OCI-M2 (cell line): ENCODE measurements at regions not wholly inside any gene's neighbourhood (a gene's known extent, or its start where the extent isn't known, plus 50 kb on each side); places are given as distances from the start of the nearest gene placed in this dataset.
"Not testable (repeated sequence)": the region's sequence is repeated elsewhere in the genome, so short reads cannot be mapped to it uniquely, and the experiment has no call there.

Experiments used
- DNase-seq: peaks from one replicate; lab custom pipeline; 2025; ENCODE audit not compliant: unreplicated experiment; lab: John Stamatoyannopoulos, UW

DNA sequence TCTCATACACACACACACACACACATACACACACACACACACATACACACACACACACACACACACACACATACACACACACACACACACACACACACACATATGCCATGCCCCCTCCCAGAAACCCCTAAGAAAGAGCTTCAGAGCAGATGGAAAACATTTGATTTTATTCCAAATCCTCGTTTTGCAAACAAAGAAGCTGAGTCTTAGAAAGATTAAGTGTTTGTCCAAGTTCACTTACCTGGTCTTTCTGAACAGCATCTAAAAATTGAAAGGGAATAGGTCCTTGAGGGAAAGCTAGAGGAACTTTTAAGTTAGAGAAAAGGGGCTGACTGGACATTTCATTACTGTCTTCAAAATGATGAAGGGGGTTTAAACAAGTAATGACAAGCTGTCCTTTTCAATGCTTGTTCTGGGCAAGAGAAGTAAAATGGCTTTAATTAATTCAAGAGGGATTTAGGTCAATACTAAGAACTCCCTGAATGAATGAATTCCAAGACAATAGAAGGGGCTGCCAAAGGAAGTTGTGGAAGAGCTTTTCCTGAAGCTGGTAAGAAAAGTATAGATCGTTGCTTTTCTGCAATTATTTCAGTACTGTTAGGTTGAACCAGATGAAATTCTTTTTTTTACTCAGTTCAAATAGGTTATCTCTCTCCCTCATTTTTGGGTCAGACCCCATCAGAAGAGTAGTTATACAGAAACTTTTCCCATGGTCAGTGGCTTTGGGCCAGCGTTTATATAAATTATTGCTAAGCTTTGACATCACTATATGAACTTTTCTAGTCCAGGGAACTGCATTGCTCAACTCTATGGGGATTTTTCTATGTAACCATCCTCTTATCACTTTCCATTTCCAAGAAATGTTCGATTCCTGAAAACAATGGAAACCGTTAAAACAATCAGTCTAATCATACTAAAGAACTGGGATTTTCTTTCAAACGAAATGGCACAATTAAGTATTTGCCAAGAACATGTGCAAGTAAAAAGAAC lies 261.4 kb downstream of the MTERF1 start:
- DNase-seq, result no peak

DNA sequence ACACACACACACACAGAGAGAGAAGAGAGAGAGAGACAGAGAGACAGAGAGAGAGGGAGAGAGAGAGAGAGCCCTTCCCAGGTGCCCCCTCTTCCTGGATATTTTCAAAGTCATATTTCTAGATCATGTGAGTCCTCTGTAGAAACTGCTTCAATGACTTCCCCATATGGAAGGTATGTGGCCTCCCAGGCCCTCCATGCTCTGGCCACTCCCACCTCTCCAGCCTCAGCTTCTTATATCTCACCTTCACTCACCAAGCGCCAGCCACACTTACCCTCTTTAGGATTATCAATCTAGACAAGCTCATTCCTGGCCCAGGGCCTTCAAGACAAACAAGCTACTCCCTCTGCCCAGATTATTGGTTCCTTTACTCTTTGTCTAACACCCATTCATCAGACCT lies 259.7 kb downstream of the MTERF1 start:
- no peak for DNase-seq

DNA sequence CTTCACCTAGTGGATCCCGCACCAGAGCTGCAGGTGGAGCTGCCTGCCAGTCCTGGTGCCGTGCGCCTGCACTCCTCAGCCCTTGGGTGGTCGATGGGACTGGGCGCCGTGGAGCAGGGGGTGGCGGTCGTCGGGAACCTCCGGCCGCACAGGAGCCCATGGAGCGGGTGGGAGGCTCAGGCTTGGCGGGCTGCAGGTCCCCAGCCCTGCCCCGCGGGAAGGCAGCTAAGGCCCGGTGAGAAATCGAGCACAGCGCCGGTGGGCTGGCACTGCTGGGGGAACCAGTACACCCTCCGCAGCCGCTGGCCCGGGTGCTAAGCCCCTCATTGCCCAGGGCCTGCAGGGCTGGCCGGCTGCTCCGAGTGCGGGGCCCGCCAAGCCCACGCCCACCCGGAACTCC lies 253.2 kb downstream of the MTERF1 start:
- DNase-seq, result not testable (repeated sequence)

DNA sequence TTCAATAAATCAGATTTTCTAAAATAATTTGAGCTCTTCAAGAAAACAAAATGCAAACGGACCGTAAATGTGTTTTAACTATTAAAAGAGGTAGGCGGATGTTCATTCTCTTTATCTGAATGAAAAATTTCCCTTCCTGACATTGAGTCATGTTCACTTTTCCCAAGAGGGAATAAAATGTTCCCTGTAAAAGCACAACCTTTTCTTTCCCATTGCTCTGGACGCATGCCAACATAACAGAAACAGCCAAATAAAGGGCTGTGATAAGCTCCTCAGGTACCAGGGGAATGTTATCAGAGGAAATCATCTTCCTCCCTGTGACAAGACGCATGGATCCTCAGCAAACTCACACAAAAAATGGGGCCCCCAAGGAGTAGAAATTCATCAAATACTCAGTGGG lies 251.8 kb downstream of the MTERF1 start:
- DNase-seq, result no peak

DNA sequence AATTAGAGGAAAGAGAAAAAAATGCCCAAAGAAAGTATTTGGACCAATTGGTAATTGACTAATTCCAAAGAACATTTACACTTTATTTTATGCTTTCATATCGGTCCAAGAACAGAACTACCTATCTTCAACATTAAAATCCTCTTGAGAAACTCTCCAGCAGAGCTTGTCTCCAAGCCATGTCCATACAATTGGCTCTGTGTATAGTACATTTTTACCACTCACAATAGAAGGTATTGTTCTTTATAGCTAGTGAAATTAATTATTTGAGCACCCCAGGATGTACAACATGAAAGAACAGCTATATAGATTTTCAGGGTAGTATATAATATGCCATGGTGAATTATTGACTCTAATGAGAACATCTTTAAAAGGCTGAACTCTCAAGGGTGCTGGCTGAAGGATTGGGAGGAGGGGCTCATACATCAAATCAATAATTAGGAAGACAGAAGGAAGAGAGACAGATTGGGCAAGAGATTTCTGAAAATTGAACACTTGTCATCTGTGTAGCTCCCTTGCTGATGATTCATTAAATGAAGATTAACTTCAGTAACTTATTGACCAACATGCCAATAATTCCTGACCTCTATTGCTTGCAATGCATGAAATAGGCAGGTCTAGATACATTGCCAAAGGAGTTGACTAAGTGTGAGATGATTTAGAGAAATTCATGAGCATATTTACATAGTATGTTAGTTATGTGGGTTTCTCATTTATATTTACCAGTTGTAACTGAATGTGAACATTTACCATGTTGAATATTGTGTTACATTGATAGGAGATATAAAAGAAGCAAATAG lies 249.7 kb downstream of the MTERF1 start:
- DNase-seq, result no peak

DNA sequence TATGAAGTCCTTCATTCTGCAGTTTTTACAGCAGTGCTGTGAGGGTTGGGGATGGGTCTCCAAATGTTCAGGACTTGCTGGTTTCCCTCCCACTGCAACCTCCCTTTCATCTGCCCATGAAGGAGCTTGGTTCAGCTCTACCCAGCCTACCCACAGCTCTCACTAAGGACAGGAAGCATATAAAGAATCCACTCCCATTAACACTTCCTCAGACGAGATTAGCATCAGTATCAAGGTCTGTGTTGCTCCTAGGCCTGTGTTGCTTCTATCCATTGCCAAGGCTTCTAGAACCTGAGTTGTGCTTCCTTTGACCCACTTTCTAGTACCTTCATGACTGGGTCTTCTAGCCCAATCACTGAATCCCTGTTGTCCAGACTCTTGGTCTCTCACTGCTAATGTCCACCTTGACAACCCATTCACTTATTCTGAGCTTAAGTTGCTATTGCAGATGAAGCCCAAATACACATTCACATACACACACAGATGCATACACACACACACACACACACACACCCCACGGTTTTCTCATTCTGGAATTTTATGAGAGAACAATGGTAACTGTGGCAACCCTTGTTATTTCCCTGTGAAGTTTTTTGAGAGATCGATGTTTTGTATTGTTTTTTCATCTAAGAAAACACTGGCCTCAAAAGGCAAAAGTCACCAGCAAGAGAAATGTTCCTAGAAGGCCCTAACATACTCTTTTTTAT lies 248.1 kb downstream of the MTERF1 start:
- no peak for DNase-seq

DNA sequence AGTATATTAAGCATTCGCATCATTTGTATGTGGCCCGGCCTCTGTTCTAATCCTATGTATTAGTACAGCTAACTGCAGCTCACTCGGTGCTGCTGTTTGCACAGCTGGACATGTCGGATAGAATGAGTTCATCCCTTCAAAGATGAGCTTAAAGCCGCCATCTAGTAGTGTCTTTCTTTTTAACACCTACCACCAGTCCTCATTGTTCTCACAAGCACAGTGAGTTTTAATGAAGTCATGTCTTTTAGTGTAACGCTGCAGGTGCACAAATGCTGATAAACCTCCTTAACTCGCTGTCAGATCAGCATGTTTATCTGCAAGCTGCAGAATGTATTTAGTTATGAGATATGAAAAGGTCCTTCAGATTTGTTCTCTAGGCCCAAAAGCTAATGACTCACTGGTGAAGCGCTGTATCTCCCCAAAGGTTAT lies 247.5 kb downstream of the MTERF1 start:
- DNase-seq, result no peak

DNA sequence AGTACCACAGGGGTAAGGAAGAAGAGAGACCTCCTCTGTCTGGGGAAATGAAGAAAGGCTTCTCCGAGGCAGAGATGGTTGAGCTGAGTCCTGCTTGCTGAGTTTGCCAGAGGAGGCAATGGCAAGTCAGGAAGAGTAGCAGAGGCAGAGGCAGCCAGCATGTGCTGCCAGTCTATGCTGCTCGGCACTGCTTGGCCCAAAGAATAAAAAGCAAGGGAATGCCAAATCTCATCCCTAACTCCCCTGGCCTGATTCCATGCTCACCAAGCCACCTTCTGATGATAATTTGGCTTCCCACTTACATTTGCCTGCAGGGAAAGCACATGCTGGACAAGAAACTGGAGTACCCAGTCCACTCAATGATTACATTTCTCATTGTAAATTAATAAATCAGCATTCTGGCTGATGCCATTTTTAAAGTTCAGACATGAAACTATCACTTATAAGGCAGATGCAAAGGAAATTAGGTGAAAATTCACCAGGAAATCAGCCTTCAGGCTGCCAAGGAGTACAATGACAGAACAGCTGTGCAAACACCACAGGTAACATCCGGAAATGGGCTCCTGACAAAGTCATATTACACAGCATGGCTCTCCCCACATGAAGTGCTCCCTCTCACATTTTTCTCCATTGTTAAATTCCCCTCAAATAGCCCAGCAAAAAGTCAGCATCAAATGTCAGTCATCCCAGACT lies 245.9 kb downstream of the MTERF1 start:
- DNase-seq, result no peak

DNA sequence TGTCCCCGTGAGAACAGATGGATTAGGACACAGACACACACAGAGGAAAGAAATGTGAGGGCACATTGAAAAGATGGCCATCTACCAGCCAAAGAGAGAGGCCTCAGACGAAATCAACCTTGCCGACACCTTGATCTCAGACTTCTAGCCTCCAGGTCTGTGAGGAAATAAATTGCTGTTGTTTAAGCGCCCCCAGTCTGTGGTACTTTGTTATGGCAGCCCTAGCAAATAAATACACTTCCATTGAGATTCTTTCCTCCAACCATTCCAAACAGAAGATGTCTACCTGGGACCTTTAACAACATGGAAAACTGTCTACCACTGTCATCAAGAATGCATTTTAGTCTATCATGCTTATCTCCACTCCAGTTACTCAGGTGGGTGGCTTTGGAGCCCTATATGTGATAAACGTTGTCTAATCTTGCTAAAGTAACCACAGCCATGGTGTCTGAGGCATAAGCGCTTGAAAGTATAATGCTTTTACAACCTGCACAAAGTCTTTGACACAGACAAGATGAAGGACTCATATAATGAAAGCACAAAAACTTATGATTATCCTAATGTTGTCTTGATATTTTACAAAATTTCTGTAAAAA lies 244.3 kb downstream of the MTERF1 start:
- DNase-seq, result no peak

DNA sequence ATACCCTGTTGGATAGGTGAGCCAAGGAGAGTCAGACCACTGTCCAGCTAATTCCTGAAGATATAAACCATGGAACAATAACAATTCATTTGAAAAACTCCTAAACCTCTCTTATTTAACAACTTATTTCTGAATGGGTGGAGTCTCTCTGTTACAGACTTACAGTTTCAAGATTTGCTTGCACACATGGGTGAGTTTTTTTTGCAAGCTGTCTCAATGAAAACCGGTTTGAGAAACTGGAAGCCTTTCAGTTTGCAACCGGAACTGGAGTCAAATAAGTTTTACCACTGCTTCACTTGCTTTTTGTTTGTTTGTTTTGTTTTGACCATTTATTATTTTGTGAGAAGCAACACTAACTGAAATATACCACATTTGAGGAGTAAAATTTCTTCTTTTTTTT lies 243.8 kb downstream of the MTERF1 start:
- DNase-seq, result no peak

DNA sequence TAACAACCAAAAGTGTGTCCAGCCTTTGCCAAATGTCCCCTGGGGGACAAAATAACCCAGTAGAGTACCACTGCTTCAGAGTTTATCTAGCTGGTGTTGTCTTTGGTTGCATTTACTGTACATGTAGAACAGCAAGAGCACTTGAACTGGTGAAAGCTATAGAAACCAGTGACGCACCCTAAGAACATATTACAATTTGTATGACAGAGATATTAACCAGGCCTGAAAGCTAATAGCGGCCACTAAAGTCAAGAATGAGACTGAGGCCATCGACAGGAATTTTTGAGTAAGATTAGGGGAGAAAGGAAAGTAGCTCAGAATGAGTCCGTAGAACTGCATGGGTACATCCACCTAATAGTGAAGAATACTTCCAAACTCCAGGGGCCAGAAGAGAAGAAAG lies 236.2 kb downstream of the MTERF1 start:
- no peak for DNase-seq

DNA sequence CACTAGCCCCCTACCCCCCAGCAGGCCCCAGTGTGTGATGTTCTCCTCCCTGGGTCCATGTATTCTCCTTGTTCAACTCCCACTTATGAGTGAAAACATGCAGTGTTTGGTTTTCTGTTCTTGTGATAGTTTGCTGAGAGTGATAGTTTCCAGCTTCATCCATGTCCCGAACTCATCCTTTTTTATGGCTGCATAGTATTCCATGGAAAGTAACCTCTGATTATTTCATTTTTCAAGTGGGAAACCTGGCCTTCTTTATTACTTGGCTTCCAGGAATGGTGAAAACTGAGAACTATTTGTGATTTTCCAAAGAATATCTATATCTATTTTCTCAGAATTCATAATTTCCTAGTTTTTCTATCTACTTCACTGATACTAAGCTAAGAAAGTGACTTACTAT lies 235.0 kb downstream of the MTERF1 start:
- no peak for DNase-seq

DNA sequence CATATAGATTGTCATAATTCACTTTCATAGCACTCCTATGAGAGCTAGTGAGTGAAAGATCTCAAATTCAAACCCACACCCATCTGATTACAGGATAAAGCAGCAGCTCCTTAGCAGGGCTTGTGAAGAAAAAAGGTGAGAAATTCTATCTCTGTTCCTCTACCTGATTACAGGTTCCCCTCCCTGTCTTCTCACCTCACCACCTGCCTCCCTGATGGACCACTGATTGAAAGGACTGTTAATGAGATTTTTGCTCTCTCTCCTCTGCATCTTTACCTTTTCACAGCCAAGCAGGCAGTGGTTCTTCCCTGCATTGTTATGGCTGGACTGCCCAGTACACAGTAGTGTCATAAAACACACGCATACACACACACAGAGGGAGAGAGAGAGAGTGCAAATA lies 228.5 kb downstream of the MTERF1 start:
- no peak for DNase-seq

DNA sequence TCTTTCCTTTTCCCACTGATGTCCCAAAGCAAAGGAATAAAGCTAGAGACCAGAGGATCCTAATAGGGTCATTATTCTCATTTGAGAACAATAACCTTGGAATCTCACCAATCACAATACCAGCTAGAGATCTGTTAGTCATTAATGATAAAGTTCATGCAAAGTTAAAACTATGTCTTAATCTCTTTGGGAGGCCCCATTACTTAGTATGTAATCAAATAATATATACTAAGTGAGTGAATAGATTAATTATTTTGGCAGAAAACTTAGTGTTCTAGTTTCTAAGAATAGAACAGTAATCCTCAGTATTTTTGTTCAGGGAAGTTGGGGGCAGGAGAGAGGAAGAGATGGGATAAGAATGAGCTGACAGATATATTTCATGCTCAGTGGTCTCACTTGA lies 227.2 kb downstream of the MTERF1 start:
- no peak for DNase-seq

DNA sequence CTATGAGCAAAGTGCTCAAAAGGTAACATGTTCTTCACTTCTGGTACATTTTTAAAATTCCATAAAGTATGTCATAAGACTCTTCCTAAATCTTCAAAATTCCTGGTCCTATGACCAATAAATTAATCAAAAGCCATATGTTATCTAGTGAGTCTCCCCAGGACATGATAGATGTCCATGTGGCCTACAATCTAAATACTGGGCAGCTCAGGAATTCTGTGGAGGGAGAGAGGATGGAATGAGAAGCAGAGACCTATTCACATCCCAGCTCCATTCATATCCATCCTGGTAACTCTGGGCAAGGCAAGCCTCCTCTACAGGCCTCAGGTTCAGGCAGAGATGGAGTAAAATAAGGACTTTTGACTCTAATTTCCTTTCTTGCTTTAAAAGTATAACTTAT lies 224.8 kb downstream of the MTERF1 start:
- no peak for DNase-seq

DNA sequence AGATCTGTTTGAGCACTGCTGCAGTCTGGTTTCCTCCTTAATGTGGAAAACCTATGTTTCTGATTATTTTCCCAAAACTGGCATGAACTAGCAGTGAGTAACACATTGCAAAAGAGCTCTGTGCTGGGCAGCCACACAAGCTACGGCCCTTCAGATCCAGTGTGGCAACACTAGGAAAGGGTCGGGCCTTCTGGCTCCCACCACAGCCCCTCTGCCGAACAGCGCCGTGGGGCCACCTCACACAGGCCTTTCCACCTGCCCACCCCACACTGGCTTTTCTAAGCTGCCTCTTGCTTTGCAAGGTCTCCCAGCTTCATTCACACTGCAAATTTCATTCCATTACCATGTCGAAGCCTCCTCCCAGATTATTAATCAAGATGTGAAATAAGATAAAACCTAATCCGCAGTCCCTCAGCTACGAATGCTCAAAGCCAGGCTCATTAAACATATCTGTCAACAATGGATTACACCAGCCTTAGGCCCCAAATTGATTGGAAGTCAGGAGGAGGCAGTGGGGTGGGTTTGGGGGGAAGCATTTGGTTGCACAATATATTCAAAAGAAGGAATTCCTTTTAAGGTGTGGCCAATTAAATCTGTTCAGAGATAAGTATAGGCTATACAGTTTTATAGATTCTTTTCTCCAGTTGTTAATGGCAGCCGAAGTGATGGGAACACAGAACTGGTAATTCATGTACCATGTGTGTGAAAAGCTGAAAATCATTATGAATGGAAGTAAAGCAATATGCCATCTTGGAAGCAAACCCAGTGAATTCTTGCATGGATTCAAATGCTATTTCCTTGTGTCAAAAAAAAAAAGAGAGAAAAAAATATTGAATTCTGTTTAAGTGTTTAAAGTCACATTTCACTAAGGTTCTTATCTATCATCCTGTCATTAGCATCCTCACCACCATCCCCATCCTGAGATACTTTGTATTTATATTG lies 223.7 kb downstream of the MTERF1 start:
- no peak for DNase-seq

DNA sequence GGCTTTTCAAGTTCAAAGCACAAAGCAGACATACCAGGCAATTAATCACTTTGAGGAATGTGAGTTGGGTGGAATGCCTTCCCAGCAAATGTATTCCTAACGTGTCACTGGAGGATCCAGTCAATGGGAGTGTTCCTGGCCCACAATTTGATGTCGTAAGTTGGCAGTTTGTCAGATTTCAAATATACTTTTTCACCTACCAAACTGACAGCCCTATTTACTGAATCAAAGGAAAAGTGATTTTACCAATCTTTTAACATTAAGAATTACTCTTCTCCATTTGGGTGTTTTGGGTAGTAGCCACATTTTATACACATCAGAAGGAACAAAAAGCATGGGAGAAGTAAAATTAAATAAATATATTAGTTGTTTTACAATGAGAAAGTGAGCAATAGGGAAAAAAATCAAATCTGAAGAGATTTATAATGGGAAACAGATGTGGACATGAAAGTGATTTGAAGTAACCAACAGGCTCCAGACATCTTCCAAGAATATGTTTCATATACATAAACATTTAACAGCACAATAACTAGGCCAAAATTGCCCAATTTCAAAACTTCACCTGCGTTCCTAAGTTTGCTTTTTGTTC lies 222.9 kb downstream of the MTERF1 start:
- no peak for DNase-seq

DNA sequence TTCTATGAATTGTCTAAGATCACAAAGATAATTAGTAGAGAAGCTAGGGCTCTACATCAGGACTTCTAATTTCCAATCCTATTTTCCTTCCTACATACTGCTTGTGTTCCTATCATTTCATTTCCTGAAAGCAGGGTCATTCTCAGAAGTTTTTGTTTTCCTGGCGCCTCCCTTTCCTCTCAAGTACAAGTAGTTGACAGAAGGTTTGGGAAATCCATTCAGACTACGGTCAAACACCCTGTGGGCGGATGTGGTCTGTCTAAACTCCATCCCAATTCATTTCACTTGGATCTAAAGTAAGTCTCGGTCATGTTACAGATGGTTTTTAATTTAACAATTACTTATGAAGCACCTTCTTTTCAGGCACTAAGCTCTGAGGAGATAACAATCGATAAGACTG lies 221.4 kb downstream of the MTERF1 start:
- DNase-seq, result no peak

DNA sequence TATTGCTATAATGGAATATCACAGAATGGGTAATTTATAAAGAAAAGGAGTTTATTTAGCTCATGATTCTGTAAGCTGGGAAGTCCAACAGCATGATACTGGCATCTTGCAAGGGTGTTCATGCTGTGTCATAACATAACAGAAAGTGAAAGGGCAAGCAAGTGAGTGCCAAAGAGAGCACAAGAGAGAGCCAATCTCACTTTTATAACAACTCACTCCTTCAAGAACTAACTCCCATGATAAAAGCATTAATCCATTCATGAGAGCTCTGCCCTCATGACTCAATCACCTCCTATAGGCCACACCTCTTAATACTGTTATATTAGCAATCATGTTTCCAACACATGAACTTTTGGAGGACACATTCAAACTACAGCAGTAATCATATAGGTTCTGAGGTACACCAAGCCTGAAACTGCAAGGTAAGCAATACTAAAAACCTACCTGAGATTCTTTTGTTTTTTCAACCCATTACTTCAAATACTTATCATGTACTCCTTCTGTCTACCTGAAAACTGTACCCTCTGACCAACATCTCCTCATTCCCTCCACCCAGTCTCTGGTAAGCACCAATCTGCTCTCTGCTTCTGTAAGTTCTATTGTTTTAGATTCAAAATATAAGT lies 219.7 kb downstream of the MTERF1 start:
- DNase-seq, result no peak
